Body of pancreas (tissue), 4 donors: ENCODE measurements at regions not wholly inside any gene's neighbourhood (a gene's known extent, or its start where the extent isn't known, plus 50 kb on each side); places are given as distances from the start of the nearest gene placed in this dataset.

Source experiments
- ATAC-seq: fragments of 150-250 bp; one replicate; pipeline ENCODE4 v1.9.1; 2016
- DNase-seq, 4 donors: peaks; one replicate each; pipeline ENCODE4 v3.0.0-alpha.2; 2019
- H3K27ac ChIP-seq, 4 donors: fragments of 200-600 bp; sonication (generic); 1 replicate in 3 of 4; 2 replicates in 1 of 4; pipeline versions ENCODE4 v1.5.1 to v1.6.1; 2016 to 2019; ENCODE audit warnings: mild to moderate bottlenecking in 1 of 4, mixed read lengths in 1 of 4, moderate library complexity in 1 of 4
- H3K27me3 ChIP-seq, 2 donors: fragments of 200-600 bp; sonication (generic); one replicate each; pipeline ENCODE4 v1.6.0; 2016; ENCODE audit warnings: mild to moderate bottlenecking in 1 of 2
- H3K36me3 ChIP-seq, 2 donors: fragments of 200-600 bp; sonication (generic); replicated peaks in 1 of 2; 2 replicates each; pipeline ENCODE4 v1.5.1; 2016; ENCODE audit warnings: low read depth in 2 of 2; ENCODE audit not compliant: insufficient read depth in 1 of 2
- H3K4me1 ChIP-seq: fragments of 200-600 bp; sonication (generic); one replicate; pipeline ENCODE4 v1.6.0; 2016
- H3K4me3 ChIP-seq, 2 donors: fragments of 200-600 bp; sonication (generic); 1 replicate in 1 of 2; 2 replicates in 1 of 2; pipeline ENCODE4 v1.5.1; 2016 to 2019
- H3K9me3 ChIP-seq, 3 donors: fragments of 200-600 bp; sonication (generic); 1 replicate in 2 of 3; 2 replicates in 1 of 3; pipeline ENCODE4 v1.5.1; 2016
- POLR2A ChIP-seq, 3 donors: fragments of 450-650 bp; IDR thresholded peaks; one replicate each; pipeline ENCODE4 v1.6.1; 2016; ENCODE audit warnings: antibody characterized with exemption in 3 of 3, mild to moderate bottlenecking in 2 of 3
- WGBS, 2 donors: methylation state at CpG; one replicate each; pipeline ENCODE4 v1.1.5; 2017; 5-methylcytosine and 5-hydroxymethylcytosine counted together
- intact Hi-C: fragments of 100-400 bp; cut with DNase I; formaldehyde crosslinking; loops from one replicate; pipeline ENCODE4 v1.15.1; 2023
- TF ChIP-seq, protein P1 (sequence below), 7 experiments: fragments of 450-650 bp in 4 of 7; fragments of 200-600 bp in 3 of 7; sonication (generic) in 3 of 7; IDR thresholded peaks; one replicate each; pipeline ENCODE4 v1.5.1; 2016 to 2019; ENCODE audit warnings: antibody characterized with exemption in 7 of 7

DNA sequence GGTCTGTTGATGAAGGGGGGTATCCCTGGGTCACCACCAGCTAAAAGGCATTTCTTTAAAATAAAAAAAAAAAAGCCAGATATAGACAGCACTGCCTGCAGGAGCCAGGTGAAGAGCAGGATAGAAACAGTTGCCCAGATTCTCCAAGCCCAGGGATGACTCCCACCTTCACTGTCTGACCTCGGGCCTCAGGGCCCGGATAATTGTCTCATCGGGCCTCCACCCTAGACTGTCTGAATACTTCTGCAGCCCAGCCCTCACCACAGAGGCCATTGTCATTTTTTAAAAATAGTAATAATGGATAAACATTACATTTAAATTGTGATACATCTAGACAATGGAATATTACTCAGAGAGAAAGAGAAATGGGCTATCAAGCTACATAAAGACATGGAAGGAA is 92.8 kb upstream of the TNRC6C start:
- Histone ChIP-seq H3K9me3 (no peaks in the 10 kb centered on the region), H3K27ac (no peak overlapping the region), H3K27me3 (no peaks in the 10 kb centered on the region), H3K4me1 (no peaks in the 10 kb centered on the region), H3K36me3 (no peaks in the 10 kb centered on the region), H3K4me3 (no peak overlapping the region)
- 74 to 77% methylated on average over 3 of the region's 3 CpGs for WGBS, 2 donors
- ATAC-seq (no peak), DNase-seq (no peak)
- no peak for TF ChIP-seq POLR2A (IDR thresholded peaks at IDR 0.05)
- TF ChIP-seq, protein P1, sequence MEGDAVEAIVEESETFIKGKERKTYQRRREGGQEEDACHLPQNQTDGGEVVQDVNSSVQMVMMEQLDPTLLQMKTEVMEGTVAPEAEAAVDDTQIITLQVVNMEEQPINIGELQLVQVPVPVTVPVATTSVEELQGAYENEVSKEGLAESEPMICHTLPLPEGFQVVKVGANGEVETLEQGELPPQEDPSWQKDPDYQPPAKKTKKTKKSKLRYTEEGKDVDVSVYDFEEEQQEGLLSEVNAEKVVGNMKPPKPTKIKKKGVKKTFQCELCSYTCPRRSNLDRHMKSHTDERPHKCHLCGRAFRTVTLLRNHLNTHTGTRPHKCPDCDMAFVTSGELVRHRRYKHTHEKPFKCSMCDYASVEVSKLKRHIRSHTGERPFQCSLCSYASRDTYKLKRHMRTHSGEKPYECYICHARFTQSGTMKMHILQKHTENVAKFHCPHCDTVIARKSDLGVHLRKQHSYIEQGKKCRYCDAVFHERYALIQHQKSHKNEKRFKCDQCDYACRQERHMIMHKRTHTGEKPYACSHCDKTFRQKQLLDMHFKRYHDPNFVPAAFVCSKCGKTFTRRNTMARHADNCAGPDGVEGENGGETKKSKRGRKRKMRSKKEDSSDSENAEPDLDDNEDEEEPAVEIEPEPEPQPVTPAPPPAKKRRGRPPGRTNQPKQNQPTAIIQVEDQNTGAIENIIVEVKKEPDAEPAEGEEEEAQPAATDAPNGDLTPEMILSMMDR (IDR thresholded peaks at IDR 0.05): no peak
- intact Hi-C loops: no loop called here

DNA sequence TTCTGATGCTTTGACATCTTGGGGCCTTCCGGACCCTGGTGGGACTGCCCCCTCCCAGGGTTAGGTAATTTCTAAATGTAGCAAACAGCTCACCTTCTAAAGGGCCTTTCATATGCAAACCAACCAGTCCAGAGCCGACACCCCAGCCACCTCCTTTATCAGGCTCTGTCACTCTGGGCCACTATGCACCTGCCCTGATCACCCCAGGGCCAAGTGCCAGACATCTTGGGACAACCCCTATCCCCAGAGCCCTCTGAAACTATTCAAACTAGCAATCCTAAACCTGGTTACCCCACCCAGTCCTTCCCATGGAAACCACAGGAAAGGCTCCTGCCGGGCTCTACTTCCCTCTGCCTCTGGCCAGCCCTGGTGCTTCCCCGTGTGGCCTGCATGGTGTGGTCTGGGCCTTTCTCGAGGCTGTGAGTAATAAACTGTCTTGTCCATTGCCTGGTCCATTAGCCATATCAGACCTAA is 91.2 kb upstream of the TNRC6C start:
- DNase-seq (no peak), ATAC-seq (no peak)
- Histone ChIP-seq H3K4me3 (no peak overlapping the region), H3K4me1 (no peaks in the 10 kb centered on the region), H3K27ac (no peak overlapping the region), H3K9me3 (no peaks in the 10 kb centered on the region), H3K36me3 (no peaks in the 10 kb centered on the region), H3K27me3 (no peaks in the 10 kb centered on the region)
- WGBS, 2 donors: 43 to 58% methylated on average over 5 of the region's 5 CpGs
- TF ChIP-seq, protein P1 (IDR thresholded peaks at IDR 0.05): no peak
- no peak for TF ChIP-seq POLR2A (IDR thresholded peaks at IDR 0.05)
- intact Hi-C loops: no loop called here

DNA sequence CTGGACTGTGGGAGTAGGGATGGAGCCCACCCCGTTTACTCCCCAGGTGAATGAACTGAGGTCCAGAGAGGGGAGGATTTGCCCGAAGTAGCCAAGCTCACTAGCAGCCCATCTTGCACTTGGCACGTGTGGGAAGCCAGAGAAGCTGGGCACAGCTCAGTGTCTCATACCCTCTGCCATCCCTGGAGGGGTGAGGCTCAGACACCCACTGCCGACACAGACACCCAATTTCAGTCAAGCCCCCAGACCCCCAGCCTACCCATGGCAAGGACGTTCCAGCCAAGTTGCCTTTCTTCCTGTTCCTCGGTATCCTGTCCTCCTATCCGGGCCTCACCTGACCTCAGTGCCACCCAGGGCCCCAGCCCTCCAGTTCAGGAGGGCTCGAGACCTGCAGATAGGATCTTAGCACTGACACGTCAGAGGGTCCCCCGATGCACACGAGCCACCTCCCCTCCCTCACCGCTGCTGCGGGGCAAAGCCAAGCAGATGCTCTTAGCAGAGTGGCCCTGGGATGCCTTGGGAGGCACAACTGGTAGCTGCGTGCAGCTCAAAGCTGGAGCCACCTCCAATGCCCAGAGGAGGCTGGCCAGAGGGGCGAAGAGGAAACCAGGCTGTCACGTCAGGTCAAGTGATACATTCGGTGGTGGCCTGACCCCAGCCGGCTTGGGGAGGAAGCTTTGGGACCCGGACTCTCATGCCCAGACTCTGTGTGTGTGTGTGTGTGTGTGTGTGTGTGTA is 90.4 kb upstream of the TNRC6C start:
- intact Hi-C loops: no loop called here
- TF ChIP-seq POLR2A (IDR thresholded peaks at IDR 0.05): no peak
- TF ChIP-seq, protein P1 (IDR thresholded peaks at IDR 0.05): no peak
- 65 to 70% methylated on average over 17 to 18 of the region's 19 CpGs for WGBS, 2 donors
- no peak for ATAC-seq
- no peaks in the 10 kb centered on the region for H3K9me3 ChIP-seq
- no peaks in the 10 kb centered on the region for H3K4me1 ChIP-seq
- H3K27ac ChIP-seq: no peak overlapping the region
- H3K36me3 ChIP-seq: no peaks in the 10 kb centered on the region
- no peak overlapping the region for H3K4me3 ChIP-seq
- no peaks in the 10 kb centered on the region for H3K27me3 ChIP-seq
- no peak for DNase-seq

DNA sequence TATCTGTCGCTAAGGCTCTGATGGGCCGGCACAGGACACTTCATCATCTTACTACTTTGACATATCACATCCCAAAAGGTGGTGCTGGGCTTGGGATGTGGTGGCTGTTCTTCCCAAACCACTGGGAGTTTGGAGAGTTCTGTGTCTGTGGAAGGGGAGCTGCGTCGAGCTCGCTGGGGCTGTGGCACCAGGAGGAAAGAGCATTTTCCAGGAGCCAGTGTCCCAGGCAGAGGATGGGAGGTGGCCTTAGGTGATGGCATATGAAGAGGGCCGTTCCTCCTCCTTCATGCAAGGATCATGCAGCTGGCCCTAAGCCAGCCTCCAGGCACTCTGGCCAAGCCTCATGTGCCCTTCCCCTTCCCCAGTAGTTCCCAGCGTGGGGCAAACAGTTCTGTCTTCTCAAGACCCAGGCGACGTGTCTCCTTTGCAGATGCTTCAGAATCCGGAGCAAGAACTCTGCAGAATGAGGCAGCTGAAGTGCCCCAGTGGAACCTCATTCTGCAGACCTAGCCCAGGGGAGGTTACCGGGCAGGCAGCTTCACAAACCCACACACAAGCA is 89.4 kb upstream of the TNRC6C start:
- Histone ChIP-seq H3K9me3 (no peaks in the 10 kb centered on the region), H3K27ac (no peak overlapping the region), H3K4me1 (no peaks in the 10 kb centered on the region), H3K27me3 (no peaks in the 10 kb centered on the region), H3K4me3 (no peak overlapping the region), H3K36me3 (no peaks in the 10 kb centered on the region)
- TF ChIP-seq, protein P1 (IDR thresholded peaks at IDR 0.05): no peak
- no peak for TF ChIP-seq POLR2A (IDR thresholded peaks at IDR 0.05)
- no peak for ATAC-seq
- WGBS, 2 donors: 49 to 57% methylated on average over 8 to 11 of the region's 11 CpGs
- DNase-seq: no peak
- intact Hi-C loops: no loop called here
